Left ventricle myocardium inferior (tissue), 1 donor: ENCODE measurements at regions not wholly inside any gene's neighbourhood (a gene's known extent, or its start where the extent isn't known, plus 50 kb on each side); places are given as distances from the start of the nearest gene placed in this dataset.

Experiments
- DNase-seq: peaks from one replicate; pipeline ENCODE4 v3.0.0-alpha.2; 2020
- H3K27ac ChIP-seq: fragments of 200-600 bp; replicated peaks from 2 replicates; pipeline ENCODE4 v1.8.0; 2021
- H3K27me3 ChIP-seq: fragments of 200-600 bp; 2 replicates; pipeline ENCODE4 v1.8.0; 2021; ENCODE audit warnings: low read depth
- H3K36me3 ChIP-seq: fragments of 200-600 bp; 2 replicates; pipeline ENCODE4 v1.8.0; 2021
- H3K4me1 ChIP-seq: fragments of 200-600 bp; 2 replicates; pipeline ENCODE4 v1.8.0; 2021
- H3K4me3 ChIP-seq: fragments of 200-600 bp; 2 replicates; pipeline ENCODE4 v1.8.0; 2021; ENCODE audit warnings: mild to moderate bottlenecking, moderate library complexity
- H3K9me3 ChIP-seq: fragments of 200-600 bp; replicated peaks from 2 replicates; pipeline ENCODE4 v1.8.0; 2021
- CTCF ChIP-seq: fragments of 200-600 bp; IDR thresholded peaks from 2 replicates; pipeline ENCODE4 v1.8.0; 2021; ENCODE audit warnings: antibody characterized with exemption, mild to moderate bottlenecking, borderline replicate concordance
- intact Hi-C: fragments of 100-400 bp; cut with micrococcal nuclease; formaldehyde crosslinking; loops from one replicate; pipeline ENCODE4 v1.11.0; 2022
- donor health status: DM: no; HTN: yes; CAD: no; lungs with severe emphysema.

GRCh38 chr16:26475596-26475995 lies 591.1 kb upstream of the C16orf82 start:
- Histone ChIP-seq H3K4me1 (no peaks in the 10 kb centered on the region), H3K9me3 (peaks cover 62% of the 10 kb centered on the region), H3K27ac (no peak overlapping the region), H3K27me3 (no peaks in the 10 kb centered on the region), H3K4me3 (no peak overlapping the region), H3K36me3 (no peaks in the 10 kb centered on the region)
- DNase-seq, result no peak
- intact Hi-C loops, result no loop called here
- TF ChIP-seq CTCF, result no peak

- Histone ChIP-seq H3K4me3 (no peak overlapping the region), H3K4me1 (no peaks in the 10 kb centered on the region), H3K27ac (no peak overlapping the region), H3K9me3 (no peaks in the 10 kb centered on the region), H3K36me3 (no peaks in the 10 kb centered on the region), H3K27me3 (peaks cover 36% of the 10 kb centered on the region)
- intact Hi-C loops, result no loop called here
- TF ChIP-seq CTCF, result no peak
- no peak for DNase-seq
Measured at GRCh38 chr16:26491101-26491670, 575.5 kb upstream of the C16orf82 start.

- Histone ChIP-seq H3K36me3 (no peaks in the 10 kb centered on the region), H3K4me3 (no peak overlapping the region), H3K4me1 (no peaks in the 10 kb centered on the region), H3K9me3 (no peaks in the 10 kb centered on the region), H3K27ac (no peak overlapping the region), H3K27me3 (peaks cover 40% of the 10 kb centered on the region)
- no peak for TF ChIP-seq CTCF
- DNase-seq, result no peak
- intact Hi-C loops, result no loop called here
Measured at GRCh38 chr16:26491962-26492361, 574.8 kb upstream of the C16orf82 start.

- Histone ChIP-seq H3K4me1 (no peaks in the 10 kb centered on the region), H3K27ac (no peak overlapping the region), H3K9me3 (no peaks in the 10 kb centered on the region), H3K4me3 (no peak overlapping the region), H3K27me3 (peaks cover 40% of the 10 kb centered on the region), H3K36me3 (no peaks in the 10 kb centered on the region)
- intact Hi-C loops, result no loop called here
- no peak for TF ChIP-seq CTCF
- no peak for DNase-seq
Measured at GRCh38 chr16:26493751-26494150, 573.0 kb upstream of the C16orf82 start.

- no peak for DNase-seq
- peaks cover 22% of the 10 kb centered on the region for H3K27me3 ChIP-seq
- no peaks in the 10 kb centered on the region for H3K4me1 ChIP-seq
- no peaks in the 10 kb centered on the region for H3K9me3 ChIP-seq
- TF ChIP-seq CTCF, result no peak
- H3K4me3 ChIP-seq, result no peak overlapping the region
- H3K36me3 ChIP-seq, result no peaks in the 10 kb centered on the region
- intact Hi-C loops, result no loop called here
- no peak overlapping the region for H3K27ac ChIP-seq
Measured at GRCh38 chr16:26497896-26498295, 568.8 kb upstream of the C16orf82 start.
